NB4 (cell line): ENCODE measurements at regions not wholly inside any gene's neighbourhood (a gene's known extent, or its start where the extent isn't known, plus 50 kb on each side); places are given as distances from the start of the nearest gene placed in this dataset.

Experiments
- DNase-seq: peaks from one replicate; pipeline ENCODE4 v3.0.0; 2010; ENCODE audit warnings: low read depth
- H3K4me3 ChIP-seq: one replicate; pipeline ENCODE4 v1.5.1; 2011; ENCODE audit warnings: mild to moderate bottlenecking, low read depth, low read length, moderate library complexity
- CTCF ChIP-seq: IDR thresholded peaks from one replicate; pipeline ENCODE4 v1.5.1; 2012; ENCODE audit warnings: low read depth, low read length
- MAX ChIP-seq: IDR thresholded peaks from 2 replicates; pipeline ENCODE4 v1.6.1; 2011; ENCODE audit warnings: low read depth, low read length
- MYC ChIP-seq: IDR thresholded peaks from 2 replicates; pipeline ENCODE4 v1.6.1; 2011; ENCODE audit warnings: low read depth, low read length
- POLR2A ChIP-seq: IDR thresholded peaks from 2 replicates; pipeline ENCODE4 v1.6.1; 2011; ENCODE audit warnings: mild to moderate bottlenecking; ENCODE audit not compliant: insufficient read length; ENCODE audit errors: extremely low read depth

- no peak for DNase-seq
- TF ChIP-seq CTCF: no peak
- H3K4me3 ChIP-seq: no peak overlapping the region
Measured at GRCh38 chr12:124395284-124395752, 100.4 kb downstream of the RFLNA start.

GRCh38 chr12:124394462-124395128, 99.7 kb downstream of the RFLNA start:
- TF ChIP-seq CTCF (no peak), MAX (no peak), POLR2A (no peak), MYC (no peak)
- no peak overlapping the region for H3K4me3 ChIP-seq
- no peak for DNase-seq

- DNase-seq: no peak
- no peak for TF ChIP-seq CTCF
- no peak for TF ChIP-seq MYC
- TF ChIP-seq MAX: no peak
- TF ChIP-seq POLR2A: no peak
- no peak overlapping the region for H3K4me3 ChIP-seq
Measured at GRCh38 chr12:124393831-124394230, 98.9 kb downstream of the RFLNA start.

GRCh38 chr12:124393414-124393790, 98.5 kb downstream of the RFLNA start:
- no peak for DNase-seq
- no peak overlapping the region for H3K4me3 ChIP-seq
- TF ChIP-seq MAX (no peak), MYC (no peak), CTCF (no peak), POLR2A (no peak)

GRCh38 chr12:124392667-124393413, 97.9 kb downstream of the RFLNA start:
- no peak overlapping the region for H3K4me3 ChIP-seq
- TF ChIP-seq CTCF: no peak
- no peak for TF ChIP-seq POLR2A
- no peak for TF ChIP-seq MAX
- no peak for TF ChIP-seq MYC
- no peak for DNase-seq
